HG03457 (cell line): ENCODE measurements at regions not wholly inside any gene's neighbourhood (a gene's known extent, or its start where the extent isn't known, plus 50 kb on each side); places are given as distances from the start of the nearest gene placed in this dataset.

Experiments
- ATAC-seq: cut with Tn5 transposase; IDR thresholded peaks from one replicate; pipeline ENCODE4 v1.9.1; 2021; ENCODE audit warnings: moderate number of reproducible peaks; ENCODE audit not compliant: unreplicated experiment

DNA sequence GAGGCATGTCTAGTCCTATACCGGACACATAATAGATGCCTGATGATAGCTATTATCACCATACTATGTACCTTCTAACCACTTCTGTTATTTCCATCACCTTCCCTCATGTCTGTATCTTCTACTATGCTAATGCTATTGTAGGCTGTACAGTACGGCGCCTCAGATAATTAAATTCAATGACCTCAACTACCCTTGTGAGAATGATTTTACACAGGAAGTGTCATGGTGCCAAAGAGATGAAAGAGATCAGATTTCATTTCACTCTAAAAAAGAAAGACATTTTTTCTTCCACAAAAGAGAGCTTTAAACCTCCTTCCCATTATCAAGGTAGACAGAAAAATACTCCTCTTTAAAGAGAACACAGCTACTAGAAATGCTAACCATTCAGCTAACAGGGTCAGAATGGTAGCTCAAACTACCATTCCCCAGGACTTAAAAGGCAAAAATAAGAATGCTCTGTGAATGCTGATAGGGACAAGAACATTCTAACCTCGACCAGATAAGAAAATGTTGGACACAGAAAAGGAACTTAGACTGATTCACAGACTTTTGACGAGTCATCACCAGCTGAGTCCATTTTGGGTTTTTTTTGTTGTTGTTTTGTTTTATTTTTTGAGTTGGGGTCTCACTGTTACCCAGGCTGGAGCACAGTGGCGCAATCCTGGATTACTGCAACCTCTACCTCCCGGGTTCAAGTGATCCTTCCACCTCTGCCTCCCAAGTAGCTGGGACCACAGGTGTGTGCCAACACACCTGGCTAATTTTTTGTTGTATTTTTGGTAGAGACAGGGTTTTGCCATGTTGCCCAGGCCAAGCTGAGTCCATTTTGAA is 99.2 kb upstream of the RAPGEF2 start:
- ATAC-seq = no peak

DNA sequence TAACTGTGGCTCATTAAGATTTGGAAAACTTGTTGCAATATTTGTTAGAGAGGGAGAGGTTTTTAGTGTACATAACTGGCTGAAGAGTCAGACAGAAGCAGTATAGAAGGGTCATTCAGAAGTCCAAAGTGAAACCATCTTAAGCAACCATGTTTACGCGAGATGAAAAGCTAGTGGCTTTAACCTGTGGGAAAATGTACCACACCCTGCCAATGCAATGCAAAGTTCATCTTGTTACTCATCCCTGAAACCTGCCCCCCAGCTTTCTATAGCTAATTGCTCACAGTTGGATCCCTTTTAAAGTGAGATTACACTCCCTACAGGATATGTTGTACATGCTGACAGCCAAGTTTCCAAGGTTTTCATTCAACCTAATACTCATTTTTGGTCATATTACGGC is 96.7 kb upstream of the RAPGEF2 start:
- no peak for ATAC-seq

DNA sequence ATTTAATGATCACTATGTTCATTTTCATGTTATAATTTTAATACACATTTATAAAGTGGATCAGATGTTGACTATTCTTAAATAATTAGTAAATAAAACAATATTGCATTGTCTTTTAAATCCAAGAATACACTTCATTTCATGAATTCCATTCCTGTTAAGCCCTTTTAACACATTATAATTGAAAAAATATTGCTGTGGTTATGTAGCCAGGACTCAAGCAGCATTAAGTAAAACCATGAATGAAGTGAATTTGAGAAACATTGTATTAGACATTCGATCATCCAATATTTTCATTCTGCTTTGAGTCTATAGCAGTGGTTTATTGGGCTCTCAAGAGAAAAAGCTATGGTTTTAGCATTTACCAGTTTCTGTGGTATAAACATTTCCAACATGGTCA is 94.2 kb upstream of the RAPGEF2 start:
- ATAC-seq = no peak

DNA sequence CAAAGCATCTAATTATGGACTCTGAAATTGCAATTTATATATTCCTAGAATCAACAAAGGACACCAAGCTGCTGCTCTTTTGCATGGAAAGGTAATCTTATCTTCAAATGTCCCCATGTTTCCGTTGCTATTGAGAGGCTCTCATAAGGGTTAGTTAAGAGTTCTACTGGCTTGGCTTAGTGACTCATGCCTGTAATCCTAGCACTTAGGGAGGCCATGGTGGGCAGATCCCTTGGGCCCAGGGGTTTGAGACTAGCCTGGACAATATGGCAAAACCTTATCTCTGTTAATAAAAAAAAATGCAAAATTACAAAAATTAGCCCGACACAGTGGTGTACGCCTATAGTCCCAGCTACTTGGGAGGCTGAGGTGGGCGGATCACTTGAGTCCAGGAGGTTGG is 93.4 kb upstream of the RAPGEF2 start:
- no peak for ATAC-seq

DNA sequence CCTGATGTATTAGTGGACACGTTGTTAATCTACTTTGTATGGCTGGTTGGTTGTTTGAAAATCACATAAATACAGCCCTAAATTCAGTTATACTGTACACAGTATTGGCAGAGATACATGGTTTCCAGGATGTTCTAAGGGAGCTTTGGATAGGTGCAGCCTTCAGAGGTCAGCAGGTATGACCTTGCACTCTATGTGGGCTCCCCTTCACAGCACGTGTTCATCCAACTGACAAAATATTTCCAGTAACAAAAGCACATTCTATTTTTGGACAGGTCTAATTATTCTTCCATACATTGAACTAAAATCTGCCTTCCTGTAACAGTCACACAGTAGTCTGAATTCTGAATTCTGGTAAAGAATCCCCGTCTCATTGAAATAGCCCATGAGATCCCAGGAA is 92.8 kb upstream of the RAPGEF2 start:
- no peak for ATAC-seq

DNA sequence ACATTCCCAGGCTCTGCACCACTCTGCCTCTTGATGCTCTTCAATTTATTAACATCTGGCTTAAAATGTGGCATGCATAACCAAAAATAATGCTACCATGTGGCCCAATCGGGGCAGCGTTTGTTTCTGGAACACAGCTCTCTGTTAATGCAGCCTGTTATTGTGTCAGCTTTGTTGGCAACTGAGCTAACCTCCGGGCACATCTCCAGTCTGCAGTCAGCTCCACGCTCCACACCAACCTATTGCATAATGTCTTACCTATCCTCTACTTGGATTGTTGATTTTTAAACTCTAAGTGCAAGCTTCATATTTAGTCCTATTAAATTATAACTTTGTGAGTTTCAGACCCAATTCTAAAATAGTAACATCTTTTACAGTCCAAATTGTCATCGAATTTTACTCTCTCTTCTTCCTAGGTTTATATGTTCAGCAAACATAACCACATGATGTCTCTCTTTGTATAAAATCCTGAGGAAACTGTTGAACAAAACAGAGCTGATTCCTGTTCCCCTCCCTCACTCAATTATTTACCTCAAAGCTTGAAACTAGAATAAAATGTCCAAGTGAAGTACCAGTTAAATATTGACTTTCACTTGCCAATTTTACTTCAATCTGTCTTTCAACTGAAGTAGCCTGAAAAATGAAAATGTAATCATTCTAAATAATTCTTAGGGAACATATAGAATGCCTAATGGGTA is 92.2 kb upstream of the RAPGEF2 start:
- no peak for ATAC-seq

DNA sequence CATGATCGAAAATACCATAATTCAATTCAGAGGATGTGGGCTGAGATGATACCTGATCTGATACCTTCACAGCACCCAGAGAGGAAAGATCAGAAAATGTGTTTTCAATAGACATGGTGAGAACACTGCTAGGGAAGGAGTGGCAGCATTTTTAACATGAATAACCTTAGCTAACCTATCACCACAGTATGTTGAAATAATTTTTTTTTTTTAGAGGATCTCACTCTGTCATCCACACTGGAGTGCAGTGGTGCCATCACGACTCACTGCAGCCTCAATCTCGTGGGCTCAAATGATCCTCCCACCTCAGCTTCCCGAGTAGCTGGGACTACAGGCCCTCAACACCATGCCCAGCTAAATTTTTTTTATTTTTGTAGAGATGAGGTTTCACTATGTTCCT is 90.5 kb upstream of the RAPGEF2 start:
- ATAC-seq = no peak

DNA sequence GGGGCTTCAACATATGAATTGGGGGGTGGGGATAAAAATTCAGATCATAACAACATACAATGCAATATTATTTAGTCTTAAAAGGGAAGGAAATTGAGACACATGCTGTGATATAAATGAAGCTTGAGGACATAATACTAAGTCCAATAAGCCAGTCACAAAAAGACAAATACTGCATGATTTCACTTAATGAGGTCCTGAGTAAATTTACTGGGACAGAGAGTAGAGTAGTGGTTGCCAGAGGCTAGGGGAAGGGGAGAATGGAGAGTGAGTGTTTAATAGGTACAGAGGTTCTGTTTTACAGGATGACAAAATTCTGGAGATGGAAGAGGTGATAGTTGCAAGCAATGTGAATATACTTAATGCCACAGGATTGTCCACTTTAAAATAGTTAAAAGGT is 89.2 kb upstream of the RAPGEF2 start:
- ATAC-seq = no peak

- ATAC-seq = no peak
These were observed 88.0 kb upstream of the RAPGEF2 start for GRCh38 chr4:159014859-159015258.

- no peak for ATAC-seq
These were observed 87.0 kb upstream of the RAPGEF2 start for GRCh38 chr4:159015841-159016240.

DNA sequence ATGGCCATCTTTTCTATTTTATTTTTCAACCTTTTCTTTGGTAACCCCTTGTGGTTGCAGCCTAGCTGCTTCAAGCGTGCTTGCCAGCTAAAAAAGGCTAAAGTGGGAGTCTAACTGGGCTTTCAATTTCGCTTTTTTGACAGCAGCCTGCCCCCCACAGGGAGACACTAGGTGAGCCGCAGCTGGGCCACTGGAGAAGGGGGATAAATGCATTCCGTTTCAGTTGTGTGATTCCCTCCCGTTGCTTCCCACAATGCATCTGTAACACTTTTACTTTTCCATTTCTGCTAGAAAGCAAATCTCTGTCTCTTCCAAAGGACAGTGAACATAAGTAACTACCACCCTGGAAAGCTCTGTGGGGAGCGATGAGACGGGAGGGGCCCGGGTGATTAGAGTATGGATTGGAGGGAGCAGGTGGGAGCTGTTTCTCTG is 86.3 kb upstream of the RAPGEF2 start:
- peak; percentile 44 for ATAC-seq

- ATAC-seq = peak; percentile 16
These were observed 85.4 kb upstream of the RAPGEF2 start for GRCh38 chr4:159017323-159018026.

- peak; percentile 92 for ATAC-seq
These were observed 84.7 kb upstream of the RAPGEF2 start for GRCh38 chr4:159018062-159018629.

DNA sequence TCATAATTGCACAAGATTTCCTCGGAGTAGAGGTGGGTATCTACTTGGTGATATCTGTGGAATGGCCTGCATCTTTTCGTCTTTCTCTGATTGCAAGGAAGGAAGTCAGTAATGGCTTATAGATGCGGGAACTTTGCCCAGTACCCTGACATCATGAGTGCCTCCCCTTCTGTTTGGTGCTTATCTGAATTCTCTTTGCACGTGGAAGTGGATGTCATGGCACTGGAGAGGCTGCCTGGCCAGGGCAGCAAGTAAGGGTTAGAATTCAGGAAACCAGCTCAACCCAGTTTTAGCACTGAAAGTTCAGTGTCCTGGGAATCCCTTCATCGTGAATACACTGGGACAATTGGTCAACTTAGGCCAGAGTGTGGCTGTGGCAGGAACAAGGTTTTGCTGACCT is 83.5 kb upstream of the RAPGEF2 start:
- no peak for ATAC-seq

- no peak for ATAC-seq
These were observed 81.1 kb upstream of the RAPGEF2 start for GRCh38 chr4:159021597-159022385.

DNA sequence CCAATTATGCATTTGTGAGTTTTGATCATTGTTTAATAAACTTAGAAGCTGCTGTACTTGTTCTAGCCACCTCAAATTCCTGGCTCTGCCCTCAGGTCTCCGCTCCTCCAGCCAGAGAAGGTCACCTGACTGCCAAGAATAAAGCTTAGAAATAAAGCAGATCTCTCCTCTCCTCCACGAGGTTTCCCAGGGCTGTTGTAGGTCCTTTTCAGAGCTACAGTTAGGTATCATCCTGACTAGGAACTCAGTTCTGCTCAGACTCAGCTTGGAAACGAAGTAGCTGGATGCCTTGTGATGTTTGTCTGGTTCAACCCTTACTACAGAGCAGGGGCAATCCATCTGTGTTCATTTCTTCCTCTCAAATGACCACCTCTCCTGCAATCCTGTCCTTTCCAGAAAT is 79.1 kb upstream of the RAPGEF2 start:
- ATAC-seq = no peak

- ATAC-seq = no peak
These were observed 78.6 kb upstream of the RAPGEF2 start for GRCh38 chr4:159024266-159024665.

DNA sequence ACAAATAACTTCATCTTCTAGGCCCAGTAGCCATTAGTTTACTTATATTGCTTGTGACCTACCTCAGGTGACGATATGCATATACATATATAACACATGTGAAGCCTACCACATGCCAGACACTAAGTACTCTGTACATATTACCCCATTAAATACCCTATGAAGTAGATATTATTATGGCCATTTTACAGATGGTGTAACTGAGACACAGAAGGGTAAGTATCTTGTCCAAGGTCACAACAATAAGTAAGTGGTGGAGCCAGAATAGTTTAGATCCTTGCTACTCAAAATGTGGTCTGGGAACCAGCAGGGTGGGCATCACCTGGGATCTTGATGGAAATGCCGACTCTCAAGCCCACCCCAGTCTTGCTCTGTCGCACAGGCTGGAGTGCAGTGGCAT is 78.1 kb upstream of the RAPGEF2 start:
- no peak for ATAC-seq

- no peak for ATAC-seq
These were observed 76.5 kb upstream of the RAPGEF2 start for GRCh38 chr4:159026329-159026728.

DNA sequence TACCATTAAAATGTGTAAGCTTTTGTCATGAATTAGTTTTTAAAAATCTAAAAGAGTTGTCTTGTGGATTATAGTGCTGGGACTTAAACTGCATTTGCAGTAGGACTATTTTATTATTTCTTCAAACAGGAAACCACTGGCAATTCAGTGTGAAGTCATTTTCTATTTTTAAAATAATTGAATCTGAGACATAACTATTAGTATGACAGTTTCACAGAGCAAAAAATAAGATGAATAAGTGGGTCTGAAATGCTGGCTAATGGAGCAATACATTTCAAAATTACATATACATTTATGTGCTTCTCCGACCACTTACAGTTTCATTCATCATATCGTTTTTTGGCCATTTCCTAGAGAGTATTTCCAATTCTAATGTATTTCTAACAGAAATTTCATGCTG is 75.3 kb upstream of the RAPGEF2 start:
- ATAC-seq = peak; percentile 57

DNA sequence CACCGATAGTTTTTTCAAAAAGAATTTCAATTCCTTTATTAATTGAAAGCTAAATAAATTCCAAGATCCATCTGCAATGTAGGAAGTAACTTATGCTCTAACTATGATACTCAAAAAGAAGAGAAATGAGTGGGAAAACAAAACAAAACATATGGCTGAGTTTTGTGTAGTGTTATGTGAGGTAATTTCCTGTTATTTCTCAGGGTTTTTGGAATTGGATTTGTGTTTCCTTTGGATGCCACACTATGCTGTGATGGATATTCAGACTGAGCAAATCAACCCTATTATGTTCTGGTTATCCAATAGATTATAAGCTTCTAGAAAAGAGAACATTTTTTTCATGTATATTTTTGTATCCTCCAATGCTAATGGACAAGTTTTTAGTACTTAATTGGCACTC is 73.4 kb upstream of the RAPGEF2 start:
- no peak for ATAC-seq
